GM12878 (cell line): ENCODE measurements at regions not wholly inside any gene's neighbourhood (a gene's known extent, or its start where the extent isn't known, plus 50 kb on each side); places are given as distances from the start of the nearest gene placed in this dataset.

Experiments
- ATAC-seq: fragments of 200-7000 bp; cut with Tn5 transposase; 3 replicates; pipeline ENCODE4 v1.9.1; 2020; ENCODE audit warnings: mild to moderate bottlenecking, moderate library complexity
- BruUV-seq: library from RNA; stranded (reverse); fragments of 400-500 nt; replicated peaks from 2 replicates; lab custom pipeline; 2021; lab: Mats Ljungman, UMichigan
- CTCF ChIA-PET: fragments of 300-600 bp; sonication (Branson Sonifier 250); formaldehyde crosslinking; extraction: SDS; loops from one replicate; lab custom pipeline; 2021; ENCODE audit warnings: inconsistent platforms; lab: Yijun Ruan, JAX
- POLR2A ChIA-PET: fragments of 350-600 bp; formaldehyde crosslinking; extraction: SDS; loops from one replicate; lab custom pipeline; 2021; ENCODE audit warnings: inconsistent platforms; lab: Charles Lee
- RAD21 ChIA-PET: fragments of 300-600 bp; sonication (Branson Sonifier 250); formaldehyde crosslinking; loops from one replicate; lab custom pipeline; 2023; ENCODE audit warnings: antibody characterized with exemption; ENCODE audit not compliant: unreplicated experiment; lab: Charles Lee
- SMC1A ChIA-PET: fragments of 300-600 bp; sonication (Branson Sonifier 250); formaldehyde crosslinking; loops from one replicate; lab custom pipeline; 2023; ENCODE audit not compliant: unreplicated experiment, uncharacterized antibody; lab: Charles Lee
- DNase-seq: peaks from one replicate; pipeline ENCODE4 v3.0.0-alpha.2; 2011; ENCODE audit warnings: low read depth, low spot score
- FAIRE-seq: peaks from 3 replicates; lab custom pipeline; 2011; peaks lifted over from hg19 to GRCh38; lab: Jason Lieb, UNC
- H2AFZ ChIP-seq: 2 replicates; pipeline ENCODE4 v1.6.0; 2011; ENCODE audit warnings: low read depth, low read length, control low read depth; ENCODE audit not compliant: control insufficient read depth
- H3K27ac ChIP-seq: 2 replicates; pipeline ENCODE4 v1.5.1; 2011; ENCODE audit warnings: control low read depth; ENCODE audit not compliant: control insufficient read depth, insufficient read depth
- H3K27me3 ChIP-seq, 2 experiments: replicated peaks in 1 of 2; 2 replicates each; pipeline versions ENCODE4 v1.6.0 to v1.6.1; 2011; ENCODE audit warnings: low read length in 1 of 2; ENCODE audit not compliant: control insufficient read depth in 2 of 2, insufficient read depth in 2 of 2
- H3K36me3 ChIP-seq, 2 experiments: 2 replicates each; pipeline ENCODE4 v1.5.1; 2011; ENCODE audit warnings: low read length in 1 of 2; ENCODE audit not compliant: control insufficient read depth in 2 of 2, insufficient read depth in 2 of 2
- H3K4me1 ChIP-seq: 2 replicates; pipeline ENCODE4 v1.6.1; 2011; ENCODE audit warnings: mild to moderate bottlenecking, low read length, moderate library complexity, mixed read lengths; ENCODE audit not compliant: control insufficient read depth, insufficient read depth
- H3K4me2 ChIP-seq: 2 replicates; pipeline ENCODE4 v1.6.0; 2011; ENCODE audit warnings: control low read depth; ENCODE audit not compliant: control insufficient read depth, insufficient read depth
- H3K4me3 ChIP-seq: fragments of 200-600 bp; sonication (generic); 2 replicates; pipeline ENCODE4 v1.5.1; 2016
- H3K79me2 ChIP-seq: 2 replicates; pipeline ENCODE4 v1.6.0; 2011; ENCODE audit warnings: low read length; ENCODE audit not compliant: control insufficient read depth, insufficient read depth
- H3K9ac ChIP-seq: 2 replicates; pipeline ENCODE4 v1.8.0; 2011; ENCODE audit warnings: low read length, control low read depth, mixed read lengths; ENCODE audit not compliant: control insufficient read depth, insufficient read depth
- H3K9me3 ChIP-seq: replicated peaks from 3 replicates; pipeline ENCODE4 v1.5.1; 2011; ENCODE audit warnings: mild to moderate bottlenecking, low read length; ENCODE audit not compliant: control insufficient read depth, insufficient read depth
- H4K20me1 ChIP-seq: 2 replicates; pipeline ENCODE4 v1.6.0; 2011; ENCODE audit not compliant: control insufficient read depth, insufficient read depth
- ATF7 ChIP-seq: fragments of 450-650 bp; IDR thresholded peaks from 2 replicates; pipeline ENCODE4 v1.6.1; 2016; ENCODE audit warnings: low read depth, mild to moderate bottlenecking
- CBX5 ChIP-seq: sonication (generic); IDR thresholded peaks from 2 replicates; pipeline ENCODE4 v1.6.1; 2016; ENCODE audit warnings: low read depth, moderate library complexity, mild to moderate bottlenecking, inconsistent platforms
- HDGF ChIP-seq: fragments of 450-650 bp; IDR thresholded peaks from 2 replicates; pipeline ENCODE4 v1.6.1; 2016; ENCODE audit warnings: antibody characterized with exemption
- JUND ChIP-seq: IDR thresholded peaks from 2 replicates; pipeline ENCODE4 v1.6.1; 2012; ENCODE audit warnings: low read depth, mild to moderate bottlenecking, low read length, improper control_type of control experiment, moderate library complexity
- MTA3 ChIP-seq: IDR thresholded peaks from 2 replicates; pipeline ENCODE4 v1.6.1; 2012; ENCODE audit warnings: low read length, inconsistent platforms, borderline replicate concordance
- PAX5 ChIP-seq: IDR thresholded peaks from 2 replicates; pipeline ENCODE4 v1.6.1; 2011; ENCODE audit warnings: low read depth, low read length, borderline replicate concordance
- WRNIP1 ChIP-seq: IDR thresholded peaks from 2 replicates; pipeline ENCODE4 v1.6.1; 2011; ENCODE audit warnings: low read depth, low read length, improper control_type of control experiment, borderline replicate concordance
- YBX1 ChIP-seq: fragments of 450-650 bp; IDR thresholded peaks from 2 replicates; pipeline ENCODE4 v1.6.1; 2016; ENCODE audit warnings: antibody characterized with exemption
- ZNF274 ChIP-seq: IDR thresholded peaks from one replicate; pipeline ENCODE4 v1.8.0; 2011; ENCODE audit not compliant: insufficient read length, insufficient read depth
- in situ Hi-C: fragments of 300-500 bp; cut with MboI; formaldehyde crosslinking; loops from 9 replicates; pipeline ENCODE4 v1.14.3; 2018; ENCODE audit warnings: mixed read lengths
- intact Hi-C: fragments of 100-400 bp; cut with micrococcal nuclease; formaldehyde crosslinking; loops from one replicate; pipeline ENCODE4 v1.14.2; 2022; ENCODE audit not compliant: unreplicated experiment
- TF ChIP-seq, protein P1 (sequence below): fragments of 450-650 bp; IDR thresholded peaks from 2 replicates; pipeline ENCODE4 v1.6.1; 2017; ENCODE audit warnings: mild to moderate bottlenecking, moderate library complexity
- TF ChIP-seq, protein P2 (sequence below): IDR thresholded peaks from 2 replicates; pipeline ENCODE4 v1.6.1; 2011; ENCODE audit warnings: mild to moderate bottlenecking, low read depth, low read length, moderate library complexity; ENCODE audit not compliant: insufficient replicate concordance
- TF ChIP-seq, protein P3 (sequence below): IDR thresholded peaks from 2 replicates; pipeline ENCODE4 v1.6.1; 2011; ENCODE audit warnings: low read depth, mild to moderate bottlenecking, low read length, moderate library complexity, borderline replicate concordance; ENCODE audit errors: extremely low read depth
- TF ChIP-seq, protein P4 (sequence below): fragments of 450-650 bp; IDR thresholded peaks from 2 replicates; pipeline ENCODE4 v1.6.1; 2016; ENCODE audit warnings: mild to moderate bottlenecking

DNA sequence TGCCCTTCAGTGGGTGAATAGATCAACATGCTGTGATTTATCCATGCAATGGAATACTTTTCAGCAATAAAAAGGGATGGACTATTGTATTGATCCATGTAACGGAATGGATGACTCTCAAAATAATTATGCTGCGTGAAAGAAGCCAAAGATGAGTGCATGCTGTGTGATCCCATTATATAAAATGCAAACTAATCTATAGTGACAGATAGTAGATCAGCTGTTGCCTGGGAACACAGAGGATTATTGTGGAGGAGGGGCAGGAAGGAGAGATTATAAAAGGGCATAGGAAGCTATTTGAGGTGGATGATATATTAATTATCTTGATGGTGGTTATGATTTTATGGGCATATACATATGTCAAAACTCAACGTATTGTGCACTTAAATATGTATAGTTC is 55.5 kb upstream of the ADAM23 start (continued):
- TF ChIP-seq, protein P1, sequence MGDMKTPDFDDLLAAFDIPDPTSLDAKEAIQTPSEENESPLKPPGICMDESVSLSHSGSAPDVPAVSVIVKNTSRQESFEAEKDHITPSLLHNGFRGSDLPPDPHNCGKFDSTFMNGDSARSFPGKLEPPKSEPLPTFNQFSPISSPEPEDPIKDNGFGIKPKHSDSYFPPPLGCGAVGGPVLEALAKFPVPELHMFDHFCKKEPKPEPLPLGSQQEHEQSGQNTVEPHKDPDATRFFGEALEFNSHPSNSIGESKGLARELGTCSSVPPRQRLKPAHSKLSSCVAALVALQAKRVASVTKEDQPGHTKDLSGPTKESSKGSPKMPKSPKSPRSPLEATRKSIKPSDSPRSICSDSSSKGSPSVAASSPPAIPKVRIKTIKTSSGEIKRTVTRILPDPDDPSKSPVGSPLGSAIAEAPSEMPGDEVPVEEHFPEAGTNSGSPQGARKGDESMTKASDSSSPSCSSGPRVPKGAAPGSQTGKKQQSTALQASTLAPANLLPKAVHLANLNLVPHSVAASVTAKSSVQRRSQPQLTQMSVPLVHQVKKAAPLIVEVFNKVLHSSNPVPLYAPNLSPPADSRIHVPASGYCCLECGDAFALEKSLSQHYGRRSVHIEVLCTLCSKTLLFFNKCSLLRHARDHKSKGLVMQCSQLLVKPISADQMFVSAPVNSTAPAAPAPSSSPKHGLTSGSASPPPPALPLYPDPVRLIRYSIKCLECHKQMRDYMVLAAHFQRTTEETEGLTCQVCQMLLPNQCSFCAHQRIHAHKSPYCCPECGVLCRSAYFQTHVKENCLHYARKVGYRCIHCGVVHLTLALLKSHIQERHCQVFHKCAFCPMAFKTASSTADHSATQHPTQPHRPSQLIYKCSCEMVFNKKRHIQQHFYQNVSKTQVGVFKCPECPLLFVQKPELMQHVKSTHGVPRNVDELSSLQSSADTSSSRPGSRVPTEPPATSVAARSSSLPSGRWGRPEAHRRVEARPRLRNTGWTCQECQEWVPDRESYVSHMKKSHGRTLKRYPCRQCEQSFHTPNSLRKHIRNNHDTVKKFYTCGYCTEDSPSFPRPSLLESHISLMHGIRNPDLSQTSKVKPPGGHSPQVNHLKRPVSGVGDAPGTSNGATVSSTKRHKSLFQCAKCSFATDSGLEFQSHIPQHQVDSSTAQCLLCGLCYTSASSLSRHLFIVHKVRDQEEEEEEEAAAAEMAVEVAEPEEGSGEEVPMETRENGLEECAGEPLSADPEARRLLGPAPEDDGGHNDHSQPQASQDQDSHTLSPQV, result no peak
- TF ChIP-seq CBX5 (no peak), PAX5 (no peak), ATF7 (no peak)
- TF ChIP-seq, protein P2, sequence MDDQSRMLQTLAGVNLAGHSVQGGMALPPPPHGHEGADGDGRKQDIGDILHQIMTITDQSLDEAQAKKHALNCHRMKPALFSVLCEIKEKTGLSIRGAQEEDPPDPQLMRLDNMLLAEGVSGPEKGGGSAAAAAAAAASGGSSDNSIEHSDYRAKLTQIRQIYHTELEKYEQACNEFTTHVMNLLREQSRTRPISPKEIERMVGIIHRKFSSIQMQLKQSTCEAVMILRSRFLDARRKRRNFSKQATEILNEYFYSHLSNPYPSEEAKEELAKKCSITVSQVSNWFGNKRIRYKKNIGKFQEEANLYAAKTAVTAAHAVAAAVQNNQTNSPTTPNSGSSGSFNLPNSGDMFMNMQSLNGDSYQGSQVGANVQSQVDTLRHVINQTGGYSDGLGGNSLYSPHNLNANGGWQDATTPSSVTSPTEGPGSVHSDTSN, result no peak

DNA sequence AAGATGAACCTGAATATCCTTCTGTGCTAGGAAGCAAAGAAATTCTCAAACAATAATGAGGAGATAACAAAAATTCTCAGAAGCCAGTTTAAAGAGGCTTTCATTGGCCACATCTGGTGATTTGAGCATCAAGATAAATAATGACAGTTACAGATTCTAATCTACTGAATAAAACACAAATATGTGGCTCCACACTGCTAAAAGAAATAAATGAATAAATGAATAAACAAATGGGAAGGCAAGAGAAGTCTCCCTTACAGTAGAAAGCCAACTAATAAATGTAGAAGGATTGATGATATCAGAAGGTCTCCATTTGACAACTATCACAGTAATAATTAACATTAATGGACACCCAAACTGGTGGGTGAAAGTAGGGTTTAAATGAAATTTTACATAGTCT is 54.6 kb upstream of the ADAM23 start:
- Histone ChIP-seq H3K9me3 (no peaks in the 10 kb centered on the region; the same call in 2 of the 3 replicates), H2AFZ (no peak overlapping the region), H3K4me3 (no peak overlapping the region), H3K36me3 (no peaks in the 10 kb centered on the region), H3K4me1 (no peaks in the 10 kb centered on the region), H4K20me1 (no peaks in the 10 kb centered on the region), H3K27ac (no peak overlapping the region), H3K27me3 (no peaks in the 10 kb centered on the region), H3K79me2 (no peaks in the 10 kb centered on the region), H3K4me2 (no peak overlapping the region), H3K9ac (no peak overlapping the region)
- ATAC-seq, result no peak
- FAIRE-seq, result no peak
- intact Hi-C loops, result no loop called here
- RAD21 ChIA-PET, result no interaction called here
- no TSS peak for BruUV-seq
- SMC1A ChIA-PET, result interaction anchor here (1.1 to 1.5 kb wide), 2 partner anchors 46 to 76 kb away, joined by 4 read pairs; no protein-coding TSS in a partner anchor
- POLR2A ChIA-PET, result no interaction called here
- DNase-seq, result no peak
- in situ Hi-C loops, result no loop called here
- CTCF ChIA-PET, result no interaction called here
- TF ChIP-seq, protein P3, sequence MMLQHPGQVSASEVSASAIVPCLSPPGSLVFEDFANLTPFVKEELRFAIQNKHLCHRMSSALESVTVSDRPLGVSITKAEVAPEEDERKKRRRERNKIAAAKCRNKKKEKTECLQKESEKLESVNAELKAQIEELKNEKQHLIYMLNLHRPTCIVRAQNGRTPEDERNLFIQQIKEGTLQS, result no peak
- TF ChIP-seq JUND (no peak), ZNF274 (no peak), MTA3 (no peak), YBX1 (no peak), WRNIP1 (no peak), HDGF (no peak)
- TF ChIP-seq, protein P4, sequence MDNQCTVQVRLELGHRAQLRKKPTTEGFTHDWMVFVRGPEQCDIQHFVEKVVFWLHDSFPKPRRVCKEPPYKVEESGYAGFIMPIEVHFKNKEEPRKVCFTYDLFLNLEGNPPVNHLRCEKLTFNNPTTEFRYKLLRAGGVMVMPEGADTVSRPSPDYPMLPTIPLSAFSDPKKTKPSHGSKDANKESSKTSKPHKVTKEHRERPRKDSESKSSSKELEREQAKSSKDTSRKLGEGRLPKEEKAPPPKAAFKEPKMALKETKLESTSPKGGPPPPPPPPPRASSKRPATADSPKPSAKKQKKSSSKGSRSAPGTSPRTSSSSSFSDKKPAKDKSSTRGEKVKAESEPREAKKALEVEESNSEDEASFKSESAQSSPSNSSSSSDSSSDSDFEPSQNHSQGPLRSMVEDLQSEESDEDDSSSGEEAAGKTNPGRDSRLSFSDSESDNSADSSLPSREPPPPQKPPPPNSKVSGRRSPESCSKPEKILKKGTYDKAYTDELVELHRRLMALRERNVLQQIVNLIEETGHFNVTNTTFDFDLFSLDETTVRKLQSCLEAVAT, result no peak
